ENCODE measurements at regions not wholly inside any gene's neighbourhood (a gene's known extent, or its start where the extent isn't known, plus 50 kb on each side); places are given as distances from the start of the nearest gene placed in this dataset.

DNA sequence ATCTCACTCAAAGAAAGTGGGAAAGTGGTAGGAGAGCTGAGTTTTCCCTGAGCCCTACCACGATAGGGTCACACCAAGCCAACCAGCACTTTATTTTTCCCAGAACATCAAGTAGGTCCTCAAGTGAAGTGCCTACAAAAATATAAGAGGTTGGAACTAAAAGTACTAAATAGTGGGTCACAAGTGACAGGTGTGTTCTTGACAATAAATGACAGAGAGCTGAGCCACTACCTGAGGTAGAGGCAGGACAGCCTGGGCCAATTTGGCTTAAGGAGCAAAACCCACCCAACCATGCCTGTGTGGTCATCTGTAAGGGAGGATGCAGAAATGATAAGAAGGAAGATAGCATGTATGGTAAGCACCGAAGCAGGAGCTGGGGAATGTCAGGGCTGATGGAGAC is 154.8 kb upstream of the SSTR4 start:
- Histone ChIP-seq H3K27ac (ENCODE audit: insufficient read depth, low read length) (no peak overlapping the region), H3K56ac (ENCODE audit: extremely low read depth, insufficient read depth, low read length) (no peak overlapping the region), H4K91ac (ENCODE audit: insufficient read depth, low read depth, low read length) (no peak overlapping the region), H3K14ac (replicated peaks; ENCODE audit: low read depth, low read length) (no peak overlapping the region), H3K27me3 (ENCODE audit: control insufficient read depth, insufficient read depth, low read length) (no peaks in the 10 kb centered on the region; the same call in 1 of the 2 replicates), H3K23ac (ENCODE audit: low read depth, low read length) (no peak overlapping the region), H2AK5ac (ENCODE audit: low read depth, low read length) (no peak overlapping the region), H3K4me2 (ENCODE audit: low read depth, low read length) (no peak overlapping the region), H3K9me3 (ENCODE audit: control insufficient read depth, insufficient read depth, low read length) (no peaks in the 10 kb centered on the region), H2BK20ac (ENCODE audit: low read depth, low read length) (no peak overlapping the region), H4K8ac (ENCODE audit: low read depth in 2 of 2, low read length in 2 of 2) (no peak overlapping the region), H3K9me1 (ENCODE audit: insufficient read depth, low read length) (no peaks in the 10 kb centered on the region), H3K4me1 (ENCODE audit: control insufficient read depth, insufficient read depth, low read length) (no peaks in the 10 kb centered on the region), H3K4me3 (ENCODE audit: insufficient read depth, low read depth, low read length) (no peak overlapping the region), H4K5ac (ENCODE audit: low read depth, low read length) (no peak overlapping the region), H3K4ac (ENCODE audit: low read depth, low read length) (no peak overlapping the region), H2BK15ac (ENCODE audit: low read depth, low read length) (no peak overlapping the region), H2BK120ac (ENCODE audit: low read depth, low read length) (no peak overlapping the region), H3K9ac (ENCODE audit: low read depth, low read length) (no peak overlapping the region), H2AK9ac (replicated peaks; ENCODE audit: low read depth, low read length, poor library complexity) (no peak overlapping the region), H3K18ac (ENCODE audit: low read depth, low read length) (no peak overlapping the region), H4K20me1 (ENCODE audit: insufficient read depth, low read length) (no peaks in the 10 kb centered on the region), H2BK5ac (ENCODE audit: low read depth, low read length, poor library complexity, severe bottlenecking) (no peak overlapping the region), H3K79me1 (ENCODE audit: low read depth in 1 of 2, low read length in 2 of 2) (no peaks in the 10 kb centered on the region), H2AFZ (replicated peaks; ENCODE audit: low read length, poor library complexity) (no peak overlapping the region), H3K36me3 (ENCODE audit: control insufficient read depth, insufficient read depth, low read length) (no peaks in the 10 kb centered on the region)
- DNase-seq: no peak
- intact Hi-C loops (cut with micrococcal nuclease) (no loop called here), in situ Hi-C loops (cut with MboI; ENCODE audit: low sequenced_read_pairs) (no loop called here), dilution Hi-C loops (cut with HindIII; ENCODE audit: low sequenced_read_pairs, unreplicated experiment) (no loop called here)
- no CpG with 5 or more reads among the region's 2 CpGs for WGBS, 2 experiments (ENCODE audit: extremely low coverage in 2 of 2, insufficient read length in 1 of 2)
- ChIA-PET CTCF (no interaction called here), POLR2A (ENCODE audit: unreplicated experiment) (no interaction called here)
- no TSS peak for BruUV-seq (replicated peaks)
- no peak for ATAC-seq (ENCODE audit: low read depth)
- TF ChIP-seq BHLHE40 (IDR thresholded peaks at IDR 0.05; ENCODE audit: low read depth, low read length): no peak
- no peak for TF ChIP-seq RFX5 (IDR thresholded peaks at IDR 0.05; ENCODE audit: low read depth, low read length)
- no peak for TF ChIP-seq RAD21 (IDR thresholded peaks at IDR 0.05; ENCODE audit: low read length)
- no peak for TF ChIP-seq MAFK (IDR thresholded peaks at IDR 0.05; ENCODE audit: low read depth, low read length)
- TF ChIP-seq CHD1 (IDR thresholded peaks at IDR 0.05; ENCODE audit: low read depth, low read length): no peak
- TF ChIP-seq, protein P1, sequence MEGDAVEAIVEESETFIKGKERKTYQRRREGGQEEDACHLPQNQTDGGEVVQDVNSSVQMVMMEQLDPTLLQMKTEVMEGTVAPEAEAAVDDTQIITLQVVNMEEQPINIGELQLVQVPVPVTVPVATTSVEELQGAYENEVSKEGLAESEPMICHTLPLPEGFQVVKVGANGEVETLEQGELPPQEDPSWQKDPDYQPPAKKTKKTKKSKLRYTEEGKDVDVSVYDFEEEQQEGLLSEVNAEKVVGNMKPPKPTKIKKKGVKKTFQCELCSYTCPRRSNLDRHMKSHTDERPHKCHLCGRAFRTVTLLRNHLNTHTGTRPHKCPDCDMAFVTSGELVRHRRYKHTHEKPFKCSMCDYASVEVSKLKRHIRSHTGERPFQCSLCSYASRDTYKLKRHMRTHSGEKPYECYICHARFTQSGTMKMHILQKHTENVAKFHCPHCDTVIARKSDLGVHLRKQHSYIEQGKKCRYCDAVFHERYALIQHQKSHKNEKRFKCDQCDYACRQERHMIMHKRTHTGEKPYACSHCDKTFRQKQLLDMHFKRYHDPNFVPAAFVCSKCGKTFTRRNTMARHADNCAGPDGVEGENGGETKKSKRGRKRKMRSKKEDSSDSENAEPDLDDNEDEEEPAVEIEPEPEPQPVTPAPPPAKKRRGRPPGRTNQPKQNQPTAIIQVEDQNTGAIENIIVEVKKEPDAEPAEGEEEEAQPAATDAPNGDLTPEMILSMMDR (conservative IDR thresholded peaks at IDR 0.05; ENCODE audit: low read depth, low read length): no peak
- TF ChIP-seq, protein P2, sequence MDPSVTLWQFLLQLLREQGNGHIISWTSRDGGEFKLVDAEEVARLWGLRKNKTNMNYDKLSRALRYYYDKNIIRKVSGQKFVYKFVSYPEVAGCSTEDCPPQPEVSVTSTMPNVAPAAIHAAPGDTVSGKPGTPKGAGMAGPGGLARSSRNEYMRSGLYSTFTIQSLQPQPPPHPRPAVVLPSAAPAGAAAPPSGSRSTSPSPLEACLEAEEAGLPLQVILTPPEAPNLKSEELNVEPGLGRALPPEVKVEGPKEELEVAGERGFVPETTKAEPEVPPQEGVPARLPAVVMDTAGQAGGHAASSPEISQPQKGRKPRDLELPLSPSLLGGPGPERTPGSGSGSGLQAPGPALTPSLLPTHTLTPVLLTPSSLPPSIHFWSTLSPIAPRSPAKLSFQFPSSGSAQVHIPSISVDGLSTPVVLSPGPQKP (IDR thresholded peaks at IDR 0.05; ENCODE audit: borderline replicate concordance, low read depth, low read length): no peak
- TF ChIP-seq POLR2A (IDR thresholded peaks at IDR 0.05; ENCODE audit: low read depth, low read length): no peak
- TF ChIP-seq CEBPB (IDR thresholded peaks at IDR 0.05; ENCODE audit: low read depth, low read length): no peak
- no peak for TF ChIP-seq MAZ (IDR thresholded peaks at IDR 0.05; ENCODE audit: borderline replicate concordance, low read depth, low read length)
- TF ChIP-seq MXI1 (IDR thresholded peaks at IDR 0.05; ENCODE audit: borderline replicate concordance, low read depth, low read length): no peak
- TF ChIP-seq NFE2L2 (IDR thresholded peaks at IDR 0.05; ENCODE audit: low read depth, low read length): no peak
- no peak for TF ChIP-seq FOS (IDR thresholded peaks at IDR 0.05; ENCODE audit: low read depth, low read length)
- no peak for TF ChIP-seq RCOR1 (IDR thresholded peaks at IDR 0.05; ENCODE audit: insufficient replicate concordance, low read length)
